ENCODE measurements at regions not wholly inside any gene's neighbourhood (a gene's known extent, or its start where the extent isn't known, plus 50 kb on each side); places are given as distances from the start of the nearest gene placed in this dataset.

- TF ChIP-seq ZZZ3 (IDR thresholded peaks at IDR 0.05; ENCODE audit: control insufficient read depth, insufficient read length, low read depth) (no peak), SP1 (IDR thresholded peaks at IDR 0.05; ENCODE audit: low read depth, low read length) (no peak), CREB1 (IDR thresholded peaks at IDR 0.05; ENCODE audit: low read depth) (no peak), ZBTB33 (IDR thresholded peaks at IDR 0.05) (no peak)
Measured at GRCh38 chr11:36890841-36891240, 292.8 kb upstream of the RAG2 start.

Measured in GM12878 (cell line).